ENCODE measurements at regions not wholly inside any gene's neighbourhood (a gene's known extent, or its start where the extent isn't known, plus 50 kb on each side); places are given as distances from the start of the nearest gene placed in this dataset.

GRCh38 chr9:84511651-84512050 lies 157.9 kb upstream of the NTRK2 start:
- H3K27ac ChIP-seq: no peak overlapping the region
- ATAC-seq: no peak
- intact Hi-C loops (cut with DNase I; ENCODE audit: low total_unique reads): no loop called here
- H3K9me3 ChIP-seq: no peaks in the 10 kb centered on the region
- no peaks in the 10 kb centered on the region for H3K36me3 ChIP-seq
- DNase-seq: no peak
- H3K4me1 ChIP-seq: no peaks in the 10 kb centered on the region
- H3K4me3 ChIP-seq: no peak overlapping the region
- TF ChIP-seq, protein P1, sequence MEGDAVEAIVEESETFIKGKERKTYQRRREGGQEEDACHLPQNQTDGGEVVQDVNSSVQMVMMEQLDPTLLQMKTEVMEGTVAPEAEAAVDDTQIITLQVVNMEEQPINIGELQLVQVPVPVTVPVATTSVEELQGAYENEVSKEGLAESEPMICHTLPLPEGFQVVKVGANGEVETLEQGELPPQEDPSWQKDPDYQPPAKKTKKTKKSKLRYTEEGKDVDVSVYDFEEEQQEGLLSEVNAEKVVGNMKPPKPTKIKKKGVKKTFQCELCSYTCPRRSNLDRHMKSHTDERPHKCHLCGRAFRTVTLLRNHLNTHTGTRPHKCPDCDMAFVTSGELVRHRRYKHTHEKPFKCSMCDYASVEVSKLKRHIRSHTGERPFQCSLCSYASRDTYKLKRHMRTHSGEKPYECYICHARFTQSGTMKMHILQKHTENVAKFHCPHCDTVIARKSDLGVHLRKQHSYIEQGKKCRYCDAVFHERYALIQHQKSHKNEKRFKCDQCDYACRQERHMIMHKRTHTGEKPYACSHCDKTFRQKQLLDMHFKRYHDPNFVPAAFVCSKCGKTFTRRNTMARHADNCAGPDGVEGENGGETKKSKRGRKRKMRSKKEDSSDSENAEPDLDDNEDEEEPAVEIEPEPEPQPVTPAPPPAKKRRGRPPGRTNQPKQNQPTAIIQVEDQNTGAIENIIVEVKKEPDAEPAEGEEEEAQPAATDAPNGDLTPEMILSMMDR (IDR thresholded peaks at IDR 0.05 in 4 of 5, conservative IDR thresholded peaks at IDR 0.05 in 1 of 5): no peak
- TF ChIP-seq POLR2A (IDR thresholded peaks at IDR 0.05): no peak
- H3K27me3 ChIP-seq: no peaks in the 10 kb centered on the region
- in situ Hi-C loops (cut with MboI; ENCODE audit: low sequenced_read_pairs in 4 of 4): no loop called here

DNA sequence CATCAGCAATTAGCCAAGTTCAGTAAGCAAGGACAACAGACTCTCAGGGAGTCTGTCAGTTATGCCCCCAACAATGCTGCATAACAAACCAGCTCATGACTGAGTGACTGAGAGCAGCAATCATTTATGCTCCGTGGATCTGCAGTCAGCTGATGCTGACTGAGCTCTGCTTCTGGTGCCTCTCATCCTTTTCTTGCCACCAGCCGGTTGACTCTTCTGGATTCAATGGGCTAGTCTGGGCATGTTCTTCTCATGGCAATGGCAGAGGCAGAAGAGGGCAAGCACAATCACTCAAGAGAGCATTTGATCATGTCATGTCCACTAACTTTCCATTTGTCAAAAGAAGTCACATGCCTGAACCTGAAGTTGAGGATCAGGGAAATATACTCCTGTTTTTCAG lies 157.0 kb upstream of the NTRK2 start:
- no peaks in the 10 kb centered on the region for H3K27me3 ChIP-seq
- no peaks in the 10 kb centered on the region for H3K9me3 ChIP-seq
- DNase-seq (no peak), ATAC-seq (no peak)
- intact Hi-C loops (cut with DNase I; ENCODE audit: low total_unique reads) (no loop called here), in situ Hi-C loops (cut with MboI; ENCODE audit: low sequenced_read_pairs in 4 of 4) (no loop called here)
- TF ChIP-seq POLR2A (IDR thresholded peaks at IDR 0.05): no peak
- no peak overlapping the region for H3K4me3 ChIP-seq
- no peaks in the 10 kb centered on the region for H3K4me1 ChIP-seq
- no peaks in the 10 kb centered on the region for H3K36me3 ChIP-seq
- no peak overlapping the region for H3K27ac ChIP-seq

GRCh38 chr9:84513473-84513872 lies 156.1 kb upstream of the NTRK2 start:
- TF ChIP-seq POLR2A (IDR thresholded peaks at IDR 0.05): no peak
- TF ChIP-seq, protein P1 (IDR thresholded peaks at IDR 0.05 in 4 of 5, conservative IDR thresholded peaks at IDR 0.05 in 1 of 5): no peak
- Histone ChIP-seq H3K4me1 (no peaks in the 10 kb centered on the region), H3K27me3 (no peaks in the 10 kb centered on the region), H3K9me3 (no peaks in the 10 kb centered on the region), H3K27ac (no peak overlapping the region), H3K36me3 (no peaks in the 10 kb centered on the region), H3K4me3 (no peak overlapping the region)
- DNase-seq: no peak
- in situ Hi-C loops (cut with MboI; ENCODE audit: low sequenced_read_pairs in 4 of 4) (no loop called here), intact Hi-C loops (cut with DNase I; ENCODE audit: low total_unique reads) (no loop called here)
- no peak for ATAC-seq

DNA sequence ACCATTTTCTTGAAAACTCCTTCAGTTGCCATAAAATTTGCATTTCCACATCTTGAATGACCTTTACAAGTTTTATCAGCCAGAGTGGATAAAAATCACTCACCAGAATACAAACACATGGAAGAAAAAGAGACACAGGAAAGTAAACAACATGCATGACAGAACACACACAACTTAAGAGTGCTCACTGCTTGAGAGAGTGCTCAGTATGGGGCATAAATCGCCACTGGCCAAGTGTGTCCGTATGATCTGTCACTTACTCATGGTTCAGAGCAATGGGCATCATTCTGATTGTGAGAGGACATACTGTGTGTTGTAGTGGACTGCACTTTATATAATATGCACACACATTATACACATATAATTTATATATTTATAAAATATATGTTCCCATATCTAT lies 155.6 kb upstream of the NTRK2 start:
- ATAC-seq (no peak), DNase-seq (no peak)
- no peak for TF ChIP-seq POLR2A (IDR thresholded peaks at IDR 0.05)
- TF ChIP-seq, protein P1 (IDR thresholded peaks at IDR 0.05 in 4 of 5, conservative IDR thresholded peaks at IDR 0.05 in 1 of 5): no peak
- Histone ChIP-seq H3K27me3 (no peaks in the 10 kb centered on the region), H3K9me3 (no peaks in the 10 kb centered on the region), H3K36me3 (no peaks in the 10 kb centered on the region), H3K27ac (no peak overlapping the region), H3K4me1 (no peaks in the 10 kb centered on the region), H3K4me3 (no peak overlapping the region)
- in situ Hi-C loops (cut with MboI; ENCODE audit: low sequenced_read_pairs in 4 of 4) (no loop called here), intact Hi-C loops (cut with DNase I; ENCODE audit: low total_unique reads) (no loop called here)

GRCh38 chr9:84514421-84514820 lies 155.1 kb upstream of the NTRK2 start:
- Histone ChIP-seq H3K36me3 (no peaks in the 10 kb centered on the region), H3K4me3 (no peak overlapping the region), H3K27ac (no peak overlapping the region), H3K9me3 (no peaks in the 10 kb centered on the region), H3K27me3 (no peaks in the 10 kb centered on the region), H3K4me1 (no peaks in the 10 kb centered on the region)
- TF ChIP-seq POLR2A (IDR thresholded peaks at IDR 0.05): no peak
- TF ChIP-seq, protein P1 (IDR thresholded peaks at IDR 0.05 in 4 of 5, conservative IDR thresholded peaks at IDR 0.05 in 1 of 5): no peak
- no peak for DNase-seq
- no peak for ATAC-seq
- intact Hi-C loops (cut with DNase I; ENCODE audit: low total_unique reads): no loop called here
- in situ Hi-C loops (cut with MboI; ENCODE audit: low sequenced_read_pairs in 4 of 4): no loop called here
